Central memory CD8-positive, alpha-beta T cell (primary cell): ENCODE measurements at regions not wholly inside any gene's neighbourhood (a gene's known extent, or its start where the extent isn't known, plus 50 kb on each side); places are given as distances from the start of the nearest gene placed in this dataset.

ENCODE experiments used
- ATAC-seq: fragments of 150-1000 bp; cut with Tn5 transposase; replicated peaks from 2 replicates; pipeline ENCODE4 v1.10.0; 2022; ENCODE audit warnings: mild to moderate bottlenecking, moderate FRiP score, moderate number of reproducible peaks; ENCODE audit not compliant: poor library complexity, severe bottlenecking; ENCODE audit errors: extremely low read depth
- DNase-seq, 2 donors: peaks; one replicate each; pipeline ENCODE4 v3.0.0; 2021; ENCODE audit warnings: low spot score in 2 of 2
- H3K27ac Mint-ChIP-seq: one replicate; pipeline ENCODE4 v1.8.0; 2022; ENCODE audit warnings: low read depth, mild to moderate bottlenecking, moderate library complexity, mixed read lengths
- H3K27me3 Mint-ChIP-seq: one replicate; pipeline ENCODE4 v1.8.0; 2022; ENCODE audit warnings: mixed read lengths
- H3K36me3 Mint-ChIP-seq: one replicate; pipeline ENCODE4 v1.8.0; 2022; ENCODE audit warnings: mild to moderate bottlenecking, moderate library complexity, mixed read lengths; ENCODE audit not compliant: insufficient read depth
- H3K4me1 Mint-ChIP-seq: one replicate; pipeline ENCODE4 v1.8.0; 2022; ENCODE audit warnings: mixed read lengths
- H3K4me3 Mint-ChIP-seq: one replicate; pipeline ENCODE4 v1.8.0; 2022; ENCODE audit warnings: mild to moderate bottlenecking, moderate library complexity, mixed read lengths
- H3K9me3 Mint-ChIP-seq: one replicate; pipeline ENCODE4 v1.8.0; 2022; ENCODE audit warnings: mixed read lengths

- no peaks in the 10 kb centered on the region for H3K27me3 Mint-ChIP-seq
- peaks cover 28% of the 10 kb centered on the region for H3K9me3 Mint-ChIP-seq
- H3K36me3 Mint-ChIP-seq, result no peaks in the 10 kb centered on the region
- DNase-seq (no peak), ATAC-seq (no peak)
- H3K4me1 Mint-ChIP-seq, result no peaks in the 10 kb centered on the region
- no peak overlapping the region for H3K27ac Mint-ChIP-seq
- no peak overlapping the region for H3K4me3 Mint-ChIP-seq
Measured at GRCh38 chr9:119639287-119639955, 270.2 kb upstream of the BRINP1 start.

- Mint-ChIP-seq H3K9me3 (peaks cover 22% of the 10 kb centered on the region), H3K4me3 (no peak overlapping the region), H3K27me3 (no peaks in the 10 kb centered on the region), H3K36me3 (no peaks in the 10 kb centered on the region), H3K4me1 (no peaks in the 10 kb centered on the region), H3K27ac (no peak overlapping the region)
- ATAC-seq (no peak), DNase-seq (no peak)
Measured at GRCh38 chr9:119634006-119634405, 264.8 kb upstream of the BRINP1 start.

GRCh38 chr9:119611565-119611964, 242.3 kb upstream of the BRINP1 start:
- ATAC-seq (no peak), DNase-seq (no peak)
- no peaks in the 10 kb centered on the region for H3K4me1 Mint-ChIP-seq
- H3K9me3 Mint-ChIP-seq, result peaks cover 13% of the 10 kb centered on the region
- no peaks in the 10 kb centered on the region for H3K27me3 Mint-ChIP-seq
- H3K27ac Mint-ChIP-seq, result no peak overlapping the region
- H3K4me3 Mint-ChIP-seq, result no peak overlapping the region
- no peaks in the 10 kb centered on the region for H3K36me3 Mint-ChIP-seq

GRCh38 chr9:119609277-119609971, 240.2 kb upstream of the BRINP1 start:
- ATAC-seq, result no peak

GRCh38 chr9:119601632-119602031, 232.4 kb upstream of the BRINP1 start:
- ATAC-seq (no peak), DNase-seq (no peak)
- Mint-ChIP-seq H3K4me3 (no peak overlapping the region), H3K4me1 (no peaks in the 10 kb centered on the region), H3K36me3 (no peaks in the 10 kb centered on the region), H3K27me3 (no peaks in the 10 kb centered on the region), H3K9me3 (peaks cover 19% of the 10 kb centered on the region), H3K27ac (no peak overlapping the region)

More at GRCh38 chr9:119609277-119609971, 240.2 kb upstream of the BRINP1 start:
- Mint-ChIP-seq H3K36me3 (no peaks in the 10 kb centered on the region), H3K4me1 (no peaks in the 10 kb centered on the region), H3K27me3 (no peaks in the 10 kb centered on the region), H3K27ac (no peak overlapping the region), H3K4me3 (no peak overlapping the region), H3K9me3 (peaks cover 17% of the 10 kb centered on the region)
- no peak for DNase-seq

GRCh38 chr9:119597499-119597898, 228.3 kb upstream of the BRINP1 start:
- Mint-ChIP-seq H3K4me1 (no peaks in the 10 kb centered on the region), H3K27ac (no peak overlapping the region), H3K4me3 (no peak overlapping the region), H3K27me3 (no peaks in the 10 kb centered on the region), H3K9me3 (peaks cover 17% of the 10 kb centered on the region), H3K36me3 (no peaks in the 10 kb centered on the region)
- DNase-seq, result no peak
- ATAC-seq, result no peak

GRCh38 chr9:119596703-119597102, 227.5 kb upstream of the BRINP1 start:
- H3K27ac Mint-ChIP-seq, result no peak overlapping the region
- no peak for DNase-seq
- ATAC-seq, result no peak
- no peak overlapping the region for H3K4me3 Mint-ChIP-seq
- no peaks in the 10 kb centered on the region for H3K27me3 Mint-ChIP-seq
- no peaks in the 10 kb centered on the region for H3K4me1 Mint-ChIP-seq
- no peaks in the 10 kb centered on the region for H3K36me3 Mint-ChIP-seq
- H3K9me3 Mint-ChIP-seq, result peaks cover 19% of the 10 kb centered on the region

GRCh38 chr9:119588874-119589744, 219.9 kb upstream of the BRINP1 start:
- H3K27me3 Mint-ChIP-seq, result no peaks in the 10 kb centered on the region
- ATAC-seq (no peak), DNase-seq (no peak)
- no peak overlapping the region for H3K4me3 Mint-ChIP-seq
- peaks cover 27% of the 10 kb centered on the region for H3K9me3 Mint-ChIP-seq
- no peaks in the 10 kb centered on the region for H3K4me1 Mint-ChIP-seq
- peaks cover 2% of the 10 kb centered on the region for H3K36me3 Mint-ChIP-seq
- no peak overlapping the region for H3K27ac Mint-ChIP-seq

- Mint-ChIP-seq H3K4me1 (no peaks in the 10 kb centered on the region), H3K27ac (no peak overlapping the region), H3K27me3 (no peaks in the 10 kb centered on the region), H3K36me3 (no peaks in the 10 kb centered on the region), H3K4me3 (no peak overlapping the region), H3K9me3 (peaks cover 7% of the 10 kb centered on the region)
- no peak for ATAC-seq
- DNase-seq, result no peak
Measured at GRCh38 chr9:119577881-119578280, 208.6 kb upstream of the BRINP1 start.

- Mint-ChIP-seq H3K36me3 (no peaks in the 10 kb centered on the region), H3K9me3 (peaks cover under 1% of the 10 kb centered on the region), H3K4me3 (no peak overlapping the region), H3K4me1 (no peaks in the 10 kb centered on the region), H3K27me3 (peaks cover 20% of the 10 kb centered on the region), H3K27ac (no peak overlapping the region)
- DNase-seq (no peak), ATAC-seq (no peak)
Measured at GRCh38 chr9:119559986-119560385, 190.8 kb upstream of the BRINP1 start.

- peaks cover 20% of the 10 kb centered on the region for H3K27me3 Mint-ChIP-seq
- H3K4me1 Mint-ChIP-seq, result no peaks in the 10 kb centered on the region
- no peak overlapping the region for H3K4me3 Mint-ChIP-seq
- ATAC-seq, result no peak
- H3K27ac Mint-ChIP-seq, result no peak overlapping the region
- DNase-seq, result no peak
- no peaks in the 10 kb centered on the region for H3K36me3 Mint-ChIP-seq
- no peaks in the 10 kb centered on the region for H3K9me3 Mint-ChIP-seq
Measured at GRCh38 chr9:119559056-119559455, 189.8 kb upstream of the BRINP1 start.

GRCh38 chr9:119556129-119556875, 187.1 kb upstream of the BRINP1 start:
- Mint-ChIP-seq H3K27me3 (peaks cover 20% of the 10 kb centered on the region), H3K36me3 (no peaks in the 10 kb centered on the region), H3K4me3 (no peak overlapping the region), H3K4me1 (no peaks in the 10 kb centered on the region), H3K9me3 (peaks cover 5% of the 10 kb centered on the region), H3K27ac (no peak overlapping the region)
- DNase-seq, result no peak
- ATAC-seq, result no peak
